ENCODE measurements at regions not wholly inside any gene's neighbourhood (a gene's known extent, or its start where the extent isn't known, plus 50 kb on each side); places are given as distances from the start of the nearest gene placed in this dataset.
A peak's percentile ranks its signal among the peaks of the same experiment; 100 is the strongest.
"Not testable (repeated sequence)": the region's sequence is repeated elsewhere in the genome, so short reads cannot be mapped to it uniquely, and the experiment has no call there.

DNA sequence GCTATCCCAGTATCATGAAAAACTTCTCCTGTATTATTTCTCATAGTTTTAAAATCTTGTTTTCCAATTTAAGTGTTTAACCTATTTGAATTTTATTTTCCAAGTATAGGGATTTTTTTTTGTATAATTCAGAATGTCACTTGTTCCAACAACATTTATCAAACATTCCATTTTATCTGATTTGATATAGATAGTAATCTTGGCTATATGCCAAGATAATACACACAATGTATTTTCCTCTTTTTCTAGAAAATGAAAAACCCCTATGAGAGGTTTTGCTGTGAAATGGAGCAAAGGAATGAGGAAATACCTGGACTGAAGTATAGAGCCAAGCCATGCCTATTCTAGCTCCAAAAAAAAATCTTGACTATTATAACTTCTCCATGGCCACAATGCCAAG lies 628.9 kb downstream of the HTR1B start:
- no peak for DNase-seq (ENCODE audit: low spot score)
- no peak for ATAC-seq
- intact Hi-C loops (cut with DNase I) = no loop called here

- no peak for DNase-seq (ENCODE audit: low spot score)
- intact Hi-C loops (cut with DNase I) = no loop called here
- ATAC-seq = no peak
Measured at GRCh38 chr6:76831299-76831698, 632.0 kb downstream of the HTR1B start.

DNA sequence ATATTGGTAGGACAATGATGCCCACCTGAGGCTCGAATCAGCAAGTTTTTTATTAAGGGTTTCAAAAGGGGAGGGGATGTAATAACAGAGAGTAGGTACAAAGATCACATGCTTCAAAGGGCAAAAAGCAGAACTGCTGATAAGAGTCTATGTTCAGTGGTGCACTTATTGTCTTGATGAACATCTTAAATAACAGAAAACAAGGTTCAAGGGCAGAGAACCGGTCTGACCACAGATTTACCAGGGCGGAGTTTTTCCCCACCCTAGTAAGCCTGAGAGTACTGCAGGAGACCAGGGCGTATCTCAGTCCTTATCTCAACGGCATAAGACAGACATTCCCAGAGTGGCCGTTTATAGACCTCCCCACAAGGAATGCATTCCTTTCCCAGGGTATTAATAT lies 639.7 kb downstream of the HTR1B start:
- DNase-seq (ENCODE audit: low spot score); ATAC-seq; intact Hi-C loops (cut with DNase I): not testable (repeated sequence)

DNA sequence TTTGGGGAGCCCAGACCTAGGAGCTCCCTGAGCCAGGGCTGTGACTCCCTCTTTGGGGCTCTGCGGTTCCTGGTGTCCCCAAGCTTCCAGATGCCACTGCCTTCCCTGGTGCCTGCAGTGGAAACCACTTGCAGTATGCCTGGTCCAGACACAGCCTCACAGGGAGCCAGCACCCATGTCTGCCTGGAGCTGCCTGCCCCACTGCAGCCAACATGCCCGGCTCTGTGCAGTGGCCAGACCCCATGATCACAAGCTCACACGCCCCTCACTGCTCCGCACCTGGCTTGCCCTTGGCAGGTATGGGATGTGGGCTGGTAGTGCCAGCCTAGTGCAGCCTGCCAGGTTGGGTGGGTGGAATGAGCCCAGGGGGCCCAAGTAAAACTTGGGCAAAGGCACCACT lies 644.8 kb downstream of the HTR1B start:
- intact Hi-C loops (cut with DNase I) = no loop called here
- DNase-seq (ENCODE audit: low spot score) (no peak), ATAC-seq (peak; percentile 24)

DNA sequence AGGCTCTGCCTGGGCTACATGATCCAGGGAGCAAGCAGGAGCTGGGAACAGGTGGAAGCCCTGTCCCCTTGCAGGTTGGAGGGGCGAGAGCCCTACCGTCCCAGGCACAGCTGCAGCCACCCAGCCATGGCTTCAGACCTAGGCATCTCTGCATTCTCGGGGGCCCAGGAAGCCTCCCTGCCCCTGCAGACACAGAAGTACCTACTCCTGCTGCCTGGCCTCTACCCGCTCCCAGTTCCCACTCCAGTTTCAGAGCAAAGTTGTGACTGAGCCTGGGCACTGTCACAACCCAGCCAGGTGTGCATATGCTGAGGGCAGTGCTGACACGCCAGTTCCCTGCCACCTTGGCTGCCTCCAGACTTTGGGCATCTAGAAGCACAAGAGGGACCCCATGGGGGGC lies 645.9 kb downstream of the HTR1B start:
- ATAC-seq (no peak), DNase-seq (ENCODE audit: low spot score) (no peak)
- intact Hi-C loops (cut with DNase I) = no loop called here

DNA sequence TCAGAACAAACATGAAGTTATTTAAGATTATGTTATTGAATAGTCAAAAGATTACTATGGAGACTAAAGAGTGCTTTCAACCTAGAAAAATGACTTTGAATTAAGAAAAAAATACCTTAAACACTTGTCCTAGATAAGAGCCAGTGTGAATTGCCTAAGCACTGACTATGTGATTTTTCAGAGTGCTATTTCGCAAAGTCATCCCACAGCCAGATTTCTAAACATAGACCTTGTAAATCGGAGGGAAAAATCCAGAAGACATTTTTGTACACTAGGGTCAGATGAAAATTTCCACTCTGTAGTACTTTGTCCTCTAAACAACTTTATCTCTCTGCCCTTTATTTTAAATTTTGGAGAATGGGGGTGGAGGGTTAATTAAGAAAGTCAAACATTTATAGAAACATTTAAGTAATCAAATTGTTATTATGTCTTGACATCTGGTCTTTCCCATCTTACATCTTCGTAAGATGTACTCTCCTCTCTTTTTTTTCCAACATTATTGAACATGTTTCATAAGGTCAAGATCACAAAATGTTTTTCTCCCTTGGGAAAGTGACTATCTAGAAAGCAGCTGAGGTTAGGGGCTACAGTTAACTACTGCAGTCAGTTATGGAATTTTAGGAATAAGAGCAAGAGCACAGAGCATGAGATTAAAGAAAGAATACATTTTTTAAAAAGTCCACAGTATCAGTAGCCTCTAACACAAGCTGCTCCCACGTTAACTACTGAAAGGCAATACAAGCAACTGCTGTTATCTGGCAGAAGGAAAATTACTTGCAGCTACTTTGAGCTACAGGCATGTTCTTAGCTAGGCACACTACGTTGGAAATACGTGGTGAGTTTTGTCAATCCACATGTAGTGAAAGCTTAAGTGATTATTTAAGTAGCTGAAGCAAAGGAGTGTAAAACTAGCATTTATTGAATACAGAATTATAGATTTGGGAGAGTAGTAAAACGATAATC lies 648.5 kb downstream of the HTR1B start:
- DNase-seq (ENCODE audit: low spot score) = no peak
- ATAC-seq = no peak
- intact Hi-C loops (cut with DNase I) = no loop called here

DNA sequence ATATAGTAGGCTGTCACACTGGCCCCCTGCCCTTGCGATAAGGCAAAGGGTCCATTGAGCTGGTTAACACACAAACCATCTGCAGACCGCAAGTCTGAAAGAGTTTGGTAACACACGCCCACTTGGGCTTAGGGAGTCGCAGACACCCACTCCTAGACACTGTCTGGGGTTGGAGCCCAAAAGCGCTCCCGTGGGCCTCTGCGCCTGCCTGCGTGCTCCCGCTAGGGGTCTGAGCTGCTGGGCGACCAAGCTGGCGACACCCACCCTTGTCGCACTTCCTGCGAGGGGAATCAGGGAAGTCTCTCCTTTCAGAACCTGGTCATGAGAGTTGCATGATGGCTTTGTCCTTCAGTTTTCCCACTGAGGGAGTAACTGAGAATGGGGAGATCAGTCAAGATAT lies 653.0 kb downstream of the HTR1B start:
- ATAC-seq = no peak
- intact Hi-C loops (cut with DNase I) = no loop called here
- no peak for DNase-seq (ENCODE audit: low spot score)

DNA sequence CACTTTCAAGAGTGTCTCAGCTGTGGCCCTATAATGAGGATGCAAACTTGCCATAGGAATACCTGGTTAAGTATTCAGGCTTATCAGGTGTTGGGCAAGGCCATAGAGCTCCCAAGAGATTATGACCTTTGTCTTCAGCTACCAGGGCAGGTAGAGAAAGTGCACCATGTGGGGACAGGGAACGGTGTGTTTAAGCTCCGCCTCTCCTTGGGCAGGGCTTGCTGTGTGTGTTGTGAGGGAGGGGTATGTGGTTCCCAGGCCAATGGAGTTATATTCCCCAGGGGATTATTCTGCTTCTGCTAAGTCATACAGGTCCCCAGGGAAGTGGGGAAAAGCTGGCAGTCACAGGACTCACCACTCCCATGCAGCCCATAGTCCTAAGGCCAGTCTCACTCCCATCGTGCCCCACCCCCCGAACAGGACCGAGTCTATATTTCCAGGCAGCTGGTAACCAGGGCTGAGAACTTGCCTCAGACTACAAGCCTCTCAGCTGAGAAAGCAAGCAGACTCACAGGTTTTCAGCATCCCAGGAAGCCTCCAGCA lies 660.2 kb downstream of the HTR1B start:
- intact Hi-C loops (cut with DNase I) = no loop called here
- DNase-seq (ENCODE audit: low spot score) (no peak), ATAC-seq (no peak)

- intact Hi-C loops (cut with DNase I) = no loop called here
- no peak for DNase-seq (ENCODE audit: low spot score)
- no peak for ATAC-seq
Measured at GRCh38 chr6:76792394-76792793, 670.9 kb downstream of the HTR1B start.

DNA sequence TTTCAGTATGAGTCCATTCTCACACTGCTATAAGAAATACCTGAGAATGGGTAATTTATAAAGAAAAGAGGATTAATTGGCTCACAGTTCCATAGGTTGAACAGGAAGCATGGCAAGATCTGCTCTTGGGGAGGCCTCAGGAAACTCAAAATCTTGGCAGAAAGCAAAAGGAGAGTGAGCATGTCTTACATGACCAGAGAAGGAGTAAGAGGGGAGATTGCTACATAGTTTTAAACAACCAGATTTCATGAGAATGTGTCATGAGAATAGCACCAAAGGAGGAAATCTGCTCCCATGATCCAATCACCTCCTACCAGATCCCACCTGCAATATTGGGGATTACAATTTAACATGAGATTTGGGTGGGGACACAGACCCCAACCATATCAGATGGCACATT lies 672.4 kb downstream of the HTR1B start:
- no peak for ATAC-seq
- intact Hi-C loops (cut with DNase I) = no loop called here
- DNase-seq (ENCODE audit: low spot score) = no peak

- intact Hi-C loops (cut with DNase I) = no loop called here
- no peak for ATAC-seq
- no peak for DNase-seq (ENCODE audit: low spot score)
Measured at GRCh38 chr6:76790045-76790796, 673.1 kb downstream of the HTR1B start.

DNA sequence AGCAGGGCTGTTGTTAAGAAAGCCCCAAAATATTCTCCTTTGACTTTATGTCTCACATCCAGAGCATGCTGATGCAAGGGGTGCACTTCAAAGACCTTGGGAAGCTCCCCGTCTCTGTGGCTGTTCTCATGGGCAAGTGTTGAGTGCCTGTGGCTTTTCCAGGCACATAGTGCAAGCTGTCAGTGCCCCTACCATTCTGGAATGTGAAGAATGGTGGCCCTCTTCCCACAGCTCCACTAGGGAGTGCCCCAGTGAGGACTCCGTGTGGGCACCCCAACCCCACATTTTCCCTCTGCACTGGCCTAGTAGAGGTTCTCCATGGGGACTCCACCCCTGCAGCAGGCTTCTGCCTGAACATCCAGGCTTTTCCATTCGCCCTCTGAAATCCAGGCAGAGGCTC lies 673.7 kb downstream of the HTR1B start:
- DNase-seq (ENCODE audit: low spot score) (no peak), ATAC-seq (no peak)
- intact Hi-C loops (cut with DNase I) = no loop called here

GRCh38 chr6:76788155-76788554 lies 675.1 kb downstream of the HTR1B start:
- intact Hi-C loops (cut with DNase I) = no loop called here
- DNase-seq (ENCODE audit: low spot score) = no peak
- no peak for ATAC-seq

DNA sequence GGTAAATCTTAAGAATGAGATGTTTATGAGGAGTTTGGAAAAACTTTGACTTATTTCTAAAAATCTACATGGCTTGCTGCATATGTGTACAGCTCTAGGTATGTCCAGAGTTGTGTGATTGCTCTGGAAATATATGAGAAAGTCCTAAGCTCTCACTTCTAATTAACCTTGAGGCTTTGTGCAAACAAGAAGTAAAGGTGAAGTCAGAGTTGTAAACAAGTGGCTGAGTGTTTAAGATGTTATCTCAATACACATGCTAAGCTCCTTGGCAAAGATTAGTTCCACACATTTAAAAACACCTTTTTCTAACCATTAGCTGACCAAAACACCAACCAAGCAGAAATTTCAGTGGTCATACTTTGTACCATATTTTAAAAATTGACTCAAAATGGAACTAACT lies 684.2 kb downstream of the HTR1B start:
- no peak for ATAC-seq
- DNase-seq (ENCODE audit: low spot score) = no peak
- intact Hi-C loops (cut with DNase I) = no loop called here

DNA sequence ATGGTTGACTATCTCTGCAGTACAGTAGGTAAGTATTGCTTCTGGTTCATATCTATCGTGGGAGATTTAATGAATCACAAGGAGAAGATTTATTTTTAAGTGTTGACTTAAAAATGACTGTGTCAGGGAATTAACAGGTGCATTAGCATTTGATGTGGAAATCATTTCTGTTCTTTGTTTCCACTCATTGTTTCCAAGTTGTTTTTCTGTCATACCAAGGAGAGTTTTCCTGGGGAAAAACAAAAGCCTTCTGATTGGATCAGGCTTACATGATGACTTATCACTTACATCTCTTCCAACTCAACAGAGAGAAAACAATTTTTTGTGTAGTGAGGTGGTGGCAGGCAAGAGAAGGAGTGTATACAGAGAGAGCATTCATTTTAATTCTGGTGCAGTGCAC lies 686.4 kb downstream of the HTR1B start:
- DNase-seq (ENCODE audit: low spot score) = no peak
- intact Hi-C loops (cut with DNase I) = no loop called here
- no peak for ATAC-seq

GRCh38 chr6:76774781-76775384 lies 688.4 kb downstream of the HTR1B start:
- peak; percentile 58 for ATAC-seq
- intact Hi-C loops (cut with DNase I) = no loop called here
- no peak for DNase-seq (ENCODE audit: low spot score)

DNA sequence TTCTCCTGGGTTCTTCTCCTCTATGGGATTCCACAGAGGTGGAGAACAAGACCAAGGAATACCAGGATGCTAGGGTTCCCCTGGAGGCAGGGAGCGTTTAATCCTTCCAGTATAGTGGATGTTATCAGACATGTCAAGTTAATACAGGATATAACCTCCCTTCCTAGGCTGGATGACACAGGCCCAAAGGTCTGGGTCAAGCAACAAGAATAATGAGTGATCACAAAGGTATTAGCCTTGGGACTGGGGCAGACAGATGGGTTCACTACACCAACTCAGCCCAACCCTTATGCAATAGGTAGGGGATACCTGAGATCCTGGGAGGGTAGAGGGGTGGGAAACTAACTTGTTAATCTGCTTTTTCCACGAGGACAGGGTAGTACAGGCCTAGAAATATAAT lies 690.3 kb downstream of the HTR1B start:
- intact Hi-C loops (cut with DNase I) = no loop called here
- DNase-seq (ENCODE audit: low spot score) (no peak), ATAC-seq (no peak)

DNA sequence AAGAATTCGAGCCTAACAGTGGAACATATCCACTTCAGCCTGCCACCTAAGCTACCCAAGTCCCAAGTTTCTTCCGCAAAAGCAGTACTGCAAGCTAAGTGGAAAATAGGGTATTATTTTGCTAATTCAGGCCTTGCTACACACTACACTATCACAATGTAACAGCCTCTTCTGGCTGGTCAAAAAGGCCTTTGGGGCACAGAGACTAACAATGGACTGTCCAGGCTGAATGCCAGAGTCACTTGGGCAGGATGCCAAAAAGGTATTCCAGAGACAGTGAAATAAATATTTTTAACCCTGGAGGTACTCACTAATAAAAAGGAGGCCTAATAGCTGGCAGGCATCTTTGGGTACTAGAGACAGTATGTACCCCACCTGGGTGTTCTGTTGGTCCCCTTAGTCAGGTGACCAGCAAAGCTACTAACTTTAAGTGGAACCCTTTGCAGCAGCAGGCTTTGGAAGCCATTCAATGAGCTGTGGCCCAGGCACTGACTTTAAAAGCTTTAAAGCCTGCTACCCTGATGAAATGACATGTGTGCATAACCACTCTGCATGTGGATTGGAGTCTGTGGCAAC lies 692.1 kb downstream of the HTR1B start:
- intact Hi-C loops (cut with DNase I) = no loop called here
- DNase-seq (ENCODE audit: low spot score) = no peak
- no peak for ATAC-seq

DNA sequence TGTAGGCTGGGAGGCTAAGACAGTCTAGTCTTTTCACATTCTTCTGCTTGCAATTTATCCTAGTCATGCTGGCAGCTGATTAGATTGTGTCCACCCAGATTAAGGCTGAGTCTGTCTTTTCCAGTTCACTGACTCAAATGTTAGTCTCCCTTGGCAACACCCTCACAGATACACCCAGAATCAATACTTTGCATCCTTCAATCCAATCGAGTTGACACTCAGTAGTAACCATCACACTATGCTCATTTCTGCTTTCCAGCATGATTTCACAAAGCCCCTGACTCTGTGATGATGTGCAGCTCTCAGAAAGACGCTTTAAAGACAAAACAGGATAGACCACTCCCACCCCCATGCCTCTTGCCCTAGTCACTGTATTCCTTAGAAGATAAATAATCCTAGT lies 693.0 kb downstream of the HTR1B start:
- intact Hi-C loops (cut with DNase I) = no loop called here
- no peak for DNase-seq (ENCODE audit: low spot score)
- ATAC-seq = no peak

Data from sciatic nerve (tissue), 2 donors.